ENCODE measurements at regions not wholly inside any gene's neighbourhood (a gene's known extent, or its start where the extent isn't known, plus 50 kb on each side); places are given as distances from the start of the nearest gene placed in this dataset.
A peak's percentile ranks its signal among the peaks of the same experiment; 100 is the strongest.

GRCh38 chr14:106625186-106625585 lies 1098.8 kb downstream of the TMEM121 start:
- Histone ChIP-seq H3K14ac (ENCODE audit: insufficient read length) (no peak overlapping the region), H3K79me1 (ENCODE audit: low read depth, low read length) (no peaks in the 10 kb centered on the region), H2BK120ac (replicated peaks; ENCODE audit: low read depth, low read length) (no peak overlapping the region), H3K4ac (replicated peaks; ENCODE audit: insufficient read length, low read depth, low read length) (no peak overlapping the region), H3K27me3 (replicated peaks in 1 of 4; ENCODE audit: control insufficient read depth in 3 of 4, extremely low read depth in 1 of 4, insufficient read depth in 3 of 4, low read length in 3 of 4) (no peaks in the 10 kb centered on the region), H3K4me2 (ENCODE audit: insufficient read depth in 1 of 2, low read depth in 2 of 2, low read length in 2 of 2) (no peak overlapping the region), H3K27ac (ENCODE audit: low read depth, low read length) (no peak overlapping the region), H3K18ac (ENCODE audit: extremely low read depth, low read length) (no peak overlapping the region), H3K9ac (replicated peaks in 1 of 4; ENCODE audit: extremely low read depth in 1 of 4, low read depth in 3 of 4, low read length in 3 of 4) (no peak overlapping the region), H4K8ac (ENCODE audit: extremely low read depth, insufficient read depth, low read length) (no peak overlapping the region), H4K20me1 (replicated peaks in 1 of 2; ENCODE audit: control insufficient read depth in 1 of 2, insufficient read depth in 2 of 2, low read length in 2 of 2) (no peaks in the 10 kb centered on the region), H2BK20ac (ENCODE audit: low read length) (no peak overlapping the region), H3K4me1 (replicated peaks in 1 of 4; ENCODE audit: control insufficient read depth in 3 of 4, insufficient read depth in 4 of 4, low read length in 3 of 4) (no peaks in the 10 kb centered on the region), H2BK5ac (ENCODE audit: low read depth, low read length) (no peak overlapping the region), H2BK15ac (ENCODE audit: low read length) (no peak overlapping the region), H4K91ac (replicated peaks; ENCODE audit: insufficient read length, low read length) (no peak overlapping the region), H4K5ac (ENCODE audit: insufficient read length, low read depth, low read length) (no peak overlapping the region), H3K36me3 (ENCODE audit: control insufficient read depth in 2 of 4, insufficient read depth in 4 of 4, low read length in 3 of 4) (no peaks in the 10 kb centered on the region), H2AK5ac (ENCODE audit: low read depth, low read length) (no peak overlapping the region), H2BK12ac (ENCODE audit: low read depth, low read length) (no peak overlapping the region), H3K79me2 (ENCODE audit: control insufficient read depth in 1 of 2, insufficient read depth in 2 of 2, low read length in 2 of 2) (no peaks in the 10 kb centered on the region), H3K4me3 (ENCODE audit: extremely low read depth in 1 of 4, insufficient read depth in 2 of 4, low read depth in 3 of 4, low read length in 4 of 4) (0 out of 8 replicates have a peak overlapping the region, but pooled peaks of 1 of the 4 experiments have one; percentile 6), H2AFZ (ENCODE audit: low read length) (no peak overlapping the region), H3K9me3 (ENCODE audit: insufficient read depth in 2 of 2, low read depth in 1 of 2, low read length in 1 of 2) (peaks cover 56 to 75% of the 10 kb centered on the region in 2 experiments), H3K23me2 (ENCODE audit: low read depth, low read length) (no peaks in the 10 kb centered on the region), H3K23ac (ENCODE audit: insufficient read length) (no peak overlapping the region), H3K56ac (replicated peaks; ENCODE audit: insufficient read length, low read depth, low read length) (no peak overlapping the region)
- ChIA-PET CTCF (ENCODE audit: partially characterized antibody) (no interaction called here), POLR2A (ENCODE audit: partially characterized antibody) (no interaction called here)
- FAIRE-seq (no peak), DNase-seq (ENCODE audit: low read depth in 1 of 2, low spot score in 2 of 2) (no peak)
- 93% methylated on average over 3 of the region's 3 CpGs; no CpG with 5 or more reads in 1 of the 2 experiments for WGBS, 2 experiments (ENCODE audit: extremely low coverage in 1 of 2, insufficient coverage in 1 of 2, insufficient read length in 1 of 2, insufficient replicate concordance in 2 of 2, low coverage in 1 of 2, low lambda C conversion rate in 2 of 2, missing lambda C conversion rate in 1 of 2)
- TF ChIP-seq RNF2 (IDR thresholded peaks at IDR 0.05; ENCODE audit: borderline replicate concordance, low read depth, low read length, missing control alignments, poor library complexity, severe bottlenecking) (no peak), MAFK (IDR thresholded peaks at IDR 0.05; ENCODE audit: low read depth, low read length) (no peak), KDM4A (IDR thresholded peaks at IDR 0.05; ENCODE audit: low read depth, low read length, severe bottlenecking) (no peak), CREB1 (IDR thresholded peaks at IDR 0.05) (no peak), BCL11A (IDR thresholded peaks at IDR 0.05; ENCODE audit: low read depth in 2 of 2, low read length in 2 of 2) (no peak), TEAD4 (IDR thresholded peaks at IDR 0.05; ENCODE audit: low read depth, low read length) (no peak), NRF1 (IDR thresholded peaks at IDR 0.05; ENCODE audit: low read depth, low read length) (no peak), EZH2 (IDR thresholded peaks at IDR 0.05; ENCODE audit: low read depth, low read length, severe bottlenecking) (no peak), SAP30 (IDR thresholded peaks at IDR 0.05; ENCODE audit: insufficient read depth, insufficient replicate concordance, low read length) (no peak), RXRA (IDR thresholded peaks at IDR 0.05; ENCODE audit: insufficient read depth, low read depth, low read length) (no peak), CBX8 (IDR thresholded peaks at IDR 0.05; ENCODE audit: borderline replicate concordance, low read depth, low read length) (no peak), E2F6 (IDR thresholded peaks at IDR 0.05) (no peak), CHD2 (IDR thresholded peaks at IDR 0.05; ENCODE audit: low read length) (no peak), SP1 (IDR thresholded peaks at IDR 0.05; ENCODE audit: low read depth, low read length) (no peak), FOSL1 (IDR thresholded peaks at IDR 0.05; ENCODE audit: insufficient read depth, low read depth, low read length) (no peak)

Data from H1 (cell line).